Right lung (tissue), 2 donors: ENCODE measurements at regions not wholly inside any gene's neighbourhood (a gene's known extent, or its start where the extent isn't known, plus 50 kb on each side); places are given as distances from the start of the nearest gene placed in this dataset.
"Not testable (repeated sequence)": the region's sequence is repeated elsewhere in the genome, so short reads cannot be mapped to it uniquely, and the experiment has no call there.

Source experiments
- DNase-seq, 2 donors: peaks; one replicate each; pipeline ENCODE4 v3.0.0-alpha.2; 2013

DNA sequence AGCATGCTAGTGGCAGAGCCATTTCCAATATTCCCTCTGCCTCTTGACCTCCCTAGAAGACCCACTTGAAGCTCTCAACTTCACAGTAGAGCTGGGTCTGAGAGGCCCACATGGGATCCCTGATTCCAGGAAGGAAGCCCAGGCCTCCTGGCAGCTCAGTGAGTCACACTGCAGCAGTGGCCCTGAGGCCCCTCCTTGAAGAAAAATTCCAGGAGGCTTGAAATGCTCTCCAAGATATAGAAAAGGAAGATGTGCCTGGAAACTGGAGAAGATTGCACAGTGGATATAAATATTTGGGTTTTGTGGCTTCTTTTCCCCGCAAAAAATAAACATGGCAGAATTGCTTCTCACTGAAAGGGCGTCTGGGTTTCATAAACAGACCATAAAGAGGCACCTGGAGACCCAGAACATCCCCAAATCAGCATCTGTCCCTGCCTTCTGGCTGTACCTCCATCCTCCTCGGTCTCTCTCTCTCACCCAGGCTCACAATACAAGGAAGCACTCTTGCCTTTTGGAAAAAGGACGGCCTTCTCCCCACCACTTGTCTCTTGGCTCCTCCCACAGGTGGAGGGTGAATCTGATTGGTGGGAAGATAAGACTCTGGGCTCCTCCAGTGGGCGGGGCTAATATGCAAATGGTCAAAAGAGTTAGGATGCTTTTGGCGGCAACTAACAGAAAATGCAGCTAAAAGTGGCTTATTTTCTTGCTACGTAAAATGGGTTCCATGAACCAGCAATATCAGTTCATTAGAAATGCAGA lies 200.0 kb upstream of the SULF2 start:
- DNase-seq = no peak

DNA sequence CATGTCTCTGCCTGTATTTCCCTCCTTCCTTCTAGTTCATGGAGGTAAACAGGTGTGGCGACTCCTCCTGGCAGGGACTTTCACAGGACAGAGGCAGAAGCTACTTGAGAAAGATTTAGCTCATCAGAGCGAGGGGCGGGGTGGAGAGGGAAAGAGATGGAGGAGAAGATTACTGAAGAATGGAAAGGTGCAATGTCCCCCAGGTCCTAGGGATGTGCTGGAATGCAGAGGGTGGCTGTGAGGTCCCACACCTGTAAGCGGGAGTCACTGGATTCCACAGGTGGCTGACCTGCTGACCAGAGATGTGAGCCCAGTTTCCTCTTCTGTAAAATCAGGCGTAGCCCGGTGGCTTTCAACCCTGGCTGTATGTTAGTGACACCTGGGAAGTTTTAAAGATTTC lies 199.2 kb upstream of the SULF2 start:
- DNase-seq = no peak

DNA sequence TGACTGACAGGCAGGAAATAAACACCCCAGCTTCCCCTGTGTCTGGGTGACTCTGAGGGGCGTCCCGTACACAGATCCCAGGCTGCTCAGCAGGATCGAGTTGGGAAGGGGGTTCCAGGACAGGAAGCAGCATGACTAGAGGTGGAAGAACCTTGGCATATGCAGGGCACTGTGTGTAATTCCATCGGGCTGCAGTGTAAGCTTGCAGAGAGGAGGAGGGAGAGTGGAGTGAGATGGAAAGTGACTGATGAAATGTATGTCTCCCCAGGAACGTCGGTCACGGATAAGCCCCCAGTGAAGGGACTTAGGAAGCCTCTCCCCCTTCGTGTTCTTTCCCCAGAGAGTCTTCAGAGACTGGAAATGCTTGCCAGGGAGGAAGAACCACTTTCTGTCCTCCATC lies 198.4 kb upstream of the SULF2 start:
- DNase-seq = not testable (repeated sequence)

DNA sequence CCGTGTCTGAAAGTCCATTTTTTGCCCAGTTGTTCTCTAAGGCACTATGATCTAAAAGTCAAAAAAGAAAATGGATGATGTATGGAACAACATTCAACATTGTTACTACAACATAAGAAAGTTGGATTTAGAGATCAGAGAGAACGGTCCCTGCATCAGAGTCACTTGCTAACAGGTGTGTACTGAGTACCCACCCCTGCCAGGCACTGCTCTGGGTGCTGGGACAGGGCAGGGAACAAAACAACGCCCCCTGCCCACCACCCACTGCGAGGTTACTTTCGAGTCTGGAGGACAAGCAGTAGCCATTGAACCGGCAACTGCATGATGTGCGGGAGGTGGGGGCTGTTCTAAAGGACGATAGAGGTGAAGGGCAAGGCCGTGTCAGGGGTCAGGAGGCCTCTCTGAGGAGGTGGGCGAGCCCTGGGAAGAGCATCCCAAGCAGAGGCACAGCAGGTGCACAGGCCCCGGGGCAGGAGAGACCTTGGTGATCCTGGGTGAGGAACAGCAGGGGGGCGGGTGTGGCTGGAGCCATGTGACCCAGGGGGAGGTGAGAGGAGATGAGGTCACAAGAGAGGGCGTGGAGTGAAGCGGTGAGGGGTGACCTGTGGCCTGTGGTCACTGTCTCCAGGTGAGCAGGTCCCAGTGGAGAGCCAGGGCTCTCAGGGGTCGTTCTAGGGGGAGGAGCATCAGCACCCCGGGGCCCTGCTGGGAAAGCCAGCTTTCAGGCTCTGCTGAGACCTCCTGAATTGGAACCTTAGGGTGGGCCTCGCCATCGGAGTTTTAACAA lies 197.5 kb upstream of the SULF2 start:
- no peak for DNase-seq

DNA sequence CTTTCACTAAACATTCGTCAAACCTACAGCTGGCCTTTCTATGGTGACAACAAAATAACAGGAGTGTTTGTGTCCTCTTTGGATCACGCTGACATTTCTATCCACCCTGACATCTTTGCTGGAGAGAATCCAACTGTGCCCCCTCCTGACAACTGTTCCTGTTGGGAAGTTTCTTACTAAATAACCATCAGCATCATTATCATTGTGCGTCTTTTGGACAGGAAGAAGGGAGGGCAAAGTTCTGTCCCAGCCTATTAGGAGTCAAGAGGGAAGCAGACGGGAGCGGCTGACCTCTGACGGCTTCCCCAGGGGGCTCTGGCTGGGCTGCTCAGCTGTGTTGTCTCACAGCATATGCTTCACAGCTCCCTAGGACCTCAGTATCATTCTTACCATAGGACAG lies 195.9 kb upstream of the SULF2 start:
- no peak for DNase-seq

DNA sequence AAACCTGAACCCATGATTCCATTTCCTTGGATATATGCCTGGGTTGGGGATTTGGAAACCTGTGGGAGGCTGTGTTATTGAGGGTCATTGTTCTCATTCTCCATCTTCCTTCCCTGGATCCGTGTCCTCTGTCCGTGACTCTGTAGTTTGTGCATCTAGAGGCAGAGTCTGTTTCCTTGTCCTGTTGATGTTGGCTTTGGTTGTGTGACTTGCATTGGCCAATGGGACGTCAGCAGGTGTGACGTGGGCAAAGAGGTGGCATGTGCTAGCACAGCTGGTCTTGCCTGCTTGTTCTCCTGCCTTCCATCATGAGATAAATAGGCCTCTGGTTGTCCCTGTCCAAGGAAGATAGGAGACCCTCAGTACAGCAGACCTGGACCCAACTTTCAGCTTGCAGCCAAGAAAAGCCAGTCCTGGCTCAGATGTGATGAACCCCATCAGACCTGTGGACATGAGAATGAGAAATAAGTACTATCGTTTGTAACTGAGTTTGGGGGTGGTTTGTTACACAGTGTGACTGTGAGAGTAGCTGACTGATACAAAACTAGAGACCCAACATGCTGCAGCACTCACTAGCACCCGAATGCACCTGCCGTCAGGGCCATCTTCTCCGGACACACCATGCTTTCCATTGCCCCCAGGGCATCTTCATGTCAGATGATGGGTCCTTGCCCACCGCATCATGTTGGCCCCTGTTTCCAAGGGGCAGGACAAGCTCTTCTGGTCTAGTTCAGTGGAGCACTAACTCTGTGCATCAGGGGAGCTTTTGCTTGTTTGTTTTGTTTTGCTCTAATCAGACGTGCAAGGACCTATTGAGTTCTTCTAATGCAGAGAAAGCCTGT lies 195.3 kb upstream of the SULF2 start:
- DNase-seq = no peak

DNA sequence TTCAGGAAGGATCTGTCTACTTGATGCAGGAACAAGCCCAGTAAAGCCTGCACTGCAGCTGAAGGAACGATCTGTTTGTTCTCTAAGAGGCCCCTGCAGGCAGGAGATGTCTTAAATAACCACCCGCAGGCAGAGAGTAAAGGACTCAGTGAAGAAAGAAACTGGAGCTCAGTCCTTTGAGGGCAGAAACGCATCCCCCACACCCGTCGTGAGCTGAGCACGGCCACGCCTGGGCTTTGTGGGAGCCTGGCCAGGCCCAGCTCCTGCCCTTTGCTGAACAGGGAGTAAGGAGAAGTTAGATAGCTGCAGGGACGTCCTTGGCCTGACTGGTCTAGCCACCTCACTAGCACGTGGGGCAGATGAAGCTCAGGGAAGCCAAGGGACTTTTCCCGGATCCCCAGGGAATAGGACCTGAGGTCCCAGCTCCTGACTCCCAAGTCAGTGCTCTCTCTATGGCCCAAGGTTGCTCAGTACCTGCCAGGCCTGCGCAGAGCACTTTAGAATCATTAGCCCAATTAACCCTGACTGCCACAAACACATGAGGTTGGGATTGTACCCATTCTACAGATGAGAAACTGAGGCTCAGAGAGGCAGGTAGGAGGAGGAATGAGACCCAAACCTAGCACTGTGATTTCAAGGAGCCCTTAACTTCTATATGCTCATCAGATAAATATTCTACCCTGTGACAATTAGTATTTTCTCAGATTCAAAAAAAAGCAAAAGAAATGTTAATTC lies 194.2 kb upstream of the SULF2 start:
- DNase-seq = not testable (repeated sequence)

DNA sequence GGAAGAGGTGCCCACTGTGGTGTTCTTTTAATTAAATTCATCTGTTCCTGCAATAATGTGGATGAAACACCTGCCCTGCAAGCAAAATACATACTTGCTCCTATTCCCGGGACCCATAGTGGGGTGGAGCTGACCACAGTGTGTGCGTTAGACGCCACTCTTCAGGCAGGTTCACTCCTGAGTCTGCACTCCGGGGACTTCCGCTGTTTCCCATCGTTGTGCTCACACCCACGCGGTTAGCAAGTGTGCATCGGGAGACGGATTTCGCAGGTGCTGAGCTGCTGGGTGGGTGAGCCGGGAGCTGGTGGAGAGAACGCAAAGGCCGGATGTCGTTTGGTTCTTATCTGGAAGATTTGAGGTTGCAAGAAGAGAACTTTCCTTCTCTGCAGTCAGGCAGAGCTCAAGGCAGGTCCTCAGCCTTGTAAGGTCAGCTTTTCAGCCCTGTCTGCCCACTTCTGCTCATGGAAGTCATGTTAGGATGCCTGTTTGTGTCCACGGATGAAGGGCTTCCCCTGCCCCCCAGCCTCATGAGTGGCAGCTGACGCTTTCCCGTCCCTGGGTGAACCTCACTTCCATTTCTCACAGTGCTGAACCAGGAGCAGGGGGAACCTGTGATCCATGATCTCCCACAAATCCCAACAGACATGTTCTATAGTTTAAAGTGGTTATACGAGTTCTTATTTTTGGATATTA lies 193.3 kb upstream of the SULF2 start:
- DNase-seq = not testable (repeated sequence)

DNA sequence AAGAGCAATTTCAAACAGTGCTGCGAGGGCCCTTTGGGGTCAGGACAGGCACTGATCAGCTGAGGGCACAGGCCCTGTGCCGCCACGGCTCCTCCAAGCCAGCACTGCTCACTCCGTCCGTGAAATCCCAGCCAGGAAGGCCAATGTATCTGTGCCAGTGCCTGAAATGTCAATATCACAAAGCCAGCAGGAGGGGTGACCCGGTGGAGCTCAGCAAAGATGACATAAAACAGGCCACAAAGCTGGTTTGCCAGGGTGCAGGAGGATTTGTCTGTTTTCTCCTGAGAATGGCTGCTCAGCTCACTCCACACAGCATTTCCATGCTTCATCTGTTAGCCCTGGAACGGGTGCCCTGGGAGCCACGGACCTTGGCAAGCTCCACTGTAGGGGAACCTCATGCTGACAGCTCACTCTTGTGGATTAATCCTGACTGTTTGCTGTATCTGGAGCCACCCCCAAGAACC lies 192.5 kb upstream of the SULF2 start:
- not testable (repeated sequence) for DNase-seq

DNA sequence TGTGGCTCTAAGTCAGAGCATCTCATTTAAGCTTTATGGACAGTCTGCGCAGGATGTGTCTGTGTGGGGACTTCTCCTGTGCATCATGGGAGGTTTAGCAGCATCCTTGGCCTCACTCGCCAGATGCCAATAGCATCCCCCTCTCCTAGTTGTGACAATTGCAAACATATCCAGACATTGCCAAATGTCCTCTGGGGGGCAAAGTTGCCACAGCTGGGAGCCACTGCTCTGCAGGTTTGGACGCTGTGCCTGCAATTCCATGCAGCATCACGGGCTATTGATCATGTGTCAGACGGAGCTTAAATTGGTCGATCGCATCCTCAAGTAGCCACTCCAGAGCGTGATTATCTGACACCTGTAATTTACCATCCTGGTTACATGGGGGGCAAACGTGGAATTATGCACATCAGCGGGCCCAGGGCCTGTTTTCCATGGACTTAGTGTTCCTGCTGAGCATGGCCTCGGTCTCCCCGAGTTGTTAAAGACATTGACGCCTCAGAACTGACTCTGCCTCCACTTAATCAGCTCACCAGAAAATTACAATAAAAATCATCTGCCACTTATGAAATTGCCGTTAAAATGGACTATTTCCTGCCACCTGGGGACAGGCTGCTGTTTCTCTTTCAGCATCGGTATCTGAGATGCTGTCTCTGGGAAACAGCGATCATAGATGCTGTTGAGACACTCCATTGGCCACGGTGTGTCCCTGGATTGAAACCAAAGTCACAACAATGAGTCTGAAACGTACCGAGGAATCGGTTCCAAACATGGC lies 191.9 kb upstream of the SULF2 start:
- DNase-seq = not testable (repeated sequence)

DNA sequence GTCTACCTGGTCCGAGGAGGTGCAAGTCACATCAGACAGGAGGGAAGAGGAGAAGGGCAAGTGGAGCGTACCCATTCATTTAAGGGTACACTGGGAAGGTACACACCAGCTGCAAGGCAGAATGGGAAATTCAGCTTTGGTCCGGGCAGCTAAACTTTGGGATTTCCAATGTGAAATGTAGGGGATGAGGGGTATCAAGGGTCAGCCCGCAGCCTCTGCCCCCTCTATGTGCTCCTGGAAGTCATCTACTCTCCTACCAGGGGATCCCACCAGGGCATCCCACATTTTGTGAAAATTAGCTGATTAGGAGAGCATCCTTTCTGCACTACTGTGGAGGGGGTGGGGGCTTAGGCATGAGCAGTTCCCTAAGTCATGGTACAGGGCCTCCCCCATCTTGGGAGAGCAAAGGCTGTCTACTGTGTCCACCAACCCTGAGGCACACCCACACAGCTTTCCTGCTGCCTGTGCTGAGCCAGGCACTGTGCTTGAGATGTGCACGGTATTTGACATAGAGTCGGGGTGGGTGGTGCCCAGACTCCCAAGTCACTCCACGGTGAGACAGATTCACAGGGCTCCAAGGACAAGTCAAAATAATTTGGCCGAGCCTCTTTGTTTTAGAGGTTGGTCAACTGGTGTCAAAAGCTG lies 189.1 kb upstream of the SULF2 start:
- no peak for DNase-seq

DNA sequence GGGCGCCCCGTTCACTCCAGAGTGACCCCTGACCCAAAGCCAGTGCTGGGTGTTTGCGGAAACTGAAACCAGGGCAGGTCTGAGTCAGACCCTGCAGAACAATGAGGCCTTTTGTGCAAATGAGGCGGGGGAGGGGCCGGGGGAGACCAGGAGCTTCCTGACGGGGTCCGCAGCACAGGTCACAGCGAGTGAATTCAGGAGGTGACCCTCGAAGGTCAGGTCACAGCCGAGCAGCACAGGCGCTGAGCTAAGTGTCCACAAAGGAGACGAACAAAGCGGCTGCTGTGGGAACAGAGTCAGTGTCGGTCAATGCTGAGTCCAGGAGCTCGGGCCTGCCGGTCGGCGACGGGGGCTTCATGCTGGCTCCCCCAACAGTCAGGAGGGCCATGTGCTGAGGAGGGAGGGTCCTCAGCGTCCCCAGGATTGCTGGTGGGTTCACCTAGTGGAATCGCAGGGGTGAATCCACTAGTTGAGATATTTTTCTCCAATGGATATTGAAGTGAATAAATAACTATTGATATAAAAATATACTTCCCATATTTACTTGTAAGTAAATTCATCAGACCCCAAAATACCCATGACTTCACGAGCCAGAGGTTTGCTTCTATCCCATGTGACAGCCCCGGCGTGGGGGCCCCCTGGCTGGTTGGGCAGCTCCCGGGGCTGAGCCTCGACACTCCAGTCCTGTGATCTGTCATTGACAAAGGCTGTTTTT lies 188.4 kb upstream of the SULF2 start:
- DNase-seq = no peak

DNA sequence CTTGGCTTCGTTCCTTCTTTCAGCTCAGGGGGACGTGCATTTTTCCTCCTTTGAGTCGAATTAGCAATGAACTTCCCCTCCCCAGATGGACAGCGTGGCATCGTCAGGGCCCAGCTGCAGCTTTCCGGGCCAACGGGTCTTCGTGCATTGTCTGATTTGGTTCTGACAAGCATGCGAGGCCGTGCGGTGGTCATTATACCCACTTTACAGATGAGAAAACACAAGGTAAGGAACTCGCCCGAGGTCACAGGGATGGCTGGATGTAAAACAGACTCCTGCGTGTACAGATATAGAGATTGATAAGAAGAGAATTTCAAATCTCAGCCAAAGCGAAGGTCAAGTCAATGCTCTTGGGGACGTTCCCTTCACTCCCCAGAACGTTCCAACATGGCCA lies 187.6 kb upstream of the SULF2 start:
- DNase-seq = no peak

DNA sequence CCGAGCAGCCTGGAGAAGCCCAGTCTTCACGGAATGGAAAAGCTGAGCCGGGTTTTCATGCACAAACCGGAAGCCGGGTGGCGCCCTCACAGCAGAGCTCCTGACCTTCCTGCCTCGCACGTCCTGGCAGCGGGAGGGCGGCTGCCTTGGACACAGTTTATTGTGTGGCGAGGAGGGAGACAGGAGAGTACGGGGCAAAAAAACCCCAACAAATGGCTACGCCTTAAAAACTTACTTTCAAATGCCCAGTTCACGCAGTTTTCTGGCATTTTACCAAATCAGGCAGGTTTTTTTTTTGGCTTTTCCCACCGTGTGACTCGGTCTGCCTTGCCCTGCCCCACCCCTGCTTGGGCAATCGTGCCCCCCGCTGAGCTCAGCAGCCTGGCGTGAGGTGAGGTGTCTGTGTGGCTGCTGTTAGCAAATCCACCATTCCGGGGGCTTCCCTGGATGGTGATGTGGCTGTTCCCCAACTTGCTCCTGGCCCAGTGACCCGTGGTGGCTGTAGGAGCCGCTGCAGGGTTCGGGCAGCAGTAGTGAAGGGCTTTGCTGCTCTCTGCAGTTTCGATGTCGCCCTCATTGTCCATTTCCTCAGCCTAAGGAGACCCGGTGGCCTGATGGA lies 187.1 kb upstream of the SULF2 start:
- DNase-seq = not testable (repeated sequence)

DNA sequence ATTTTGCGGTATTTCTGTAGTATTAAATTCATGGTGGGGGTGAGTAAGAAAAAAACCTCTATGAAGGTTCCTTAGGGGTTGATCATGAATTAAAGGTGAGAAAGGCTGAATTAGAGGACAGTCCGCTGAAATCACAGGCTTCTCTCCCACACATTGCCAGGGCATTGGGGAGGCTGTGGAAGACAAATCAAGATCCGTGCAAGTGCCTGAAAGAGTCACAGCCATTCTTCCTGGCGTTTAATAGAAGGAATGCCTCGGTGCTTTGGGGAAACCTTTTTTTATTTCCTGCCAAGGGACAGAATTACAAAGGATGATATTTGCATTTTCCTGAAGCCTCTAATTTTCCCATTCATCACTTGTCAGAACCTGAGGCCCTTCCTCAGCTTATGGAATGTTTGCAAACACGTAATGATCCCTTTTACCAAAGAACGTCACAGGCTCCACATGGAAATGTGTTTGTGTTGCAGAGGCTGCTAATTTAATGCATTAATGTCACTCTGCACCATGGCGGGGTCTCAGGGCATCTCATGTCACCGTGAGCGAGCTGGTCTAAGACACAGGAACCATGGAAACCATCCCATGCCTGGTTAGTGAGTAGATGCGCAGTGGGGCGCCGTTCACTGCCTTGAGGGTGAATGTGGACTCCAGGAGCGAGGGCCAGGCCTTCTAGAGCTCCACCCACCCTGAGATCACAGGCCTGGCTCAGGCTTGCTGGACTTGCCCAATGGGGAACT lies 185.9 kb upstream of the SULF2 start:
- no peak for DNase-seq

DNA sequence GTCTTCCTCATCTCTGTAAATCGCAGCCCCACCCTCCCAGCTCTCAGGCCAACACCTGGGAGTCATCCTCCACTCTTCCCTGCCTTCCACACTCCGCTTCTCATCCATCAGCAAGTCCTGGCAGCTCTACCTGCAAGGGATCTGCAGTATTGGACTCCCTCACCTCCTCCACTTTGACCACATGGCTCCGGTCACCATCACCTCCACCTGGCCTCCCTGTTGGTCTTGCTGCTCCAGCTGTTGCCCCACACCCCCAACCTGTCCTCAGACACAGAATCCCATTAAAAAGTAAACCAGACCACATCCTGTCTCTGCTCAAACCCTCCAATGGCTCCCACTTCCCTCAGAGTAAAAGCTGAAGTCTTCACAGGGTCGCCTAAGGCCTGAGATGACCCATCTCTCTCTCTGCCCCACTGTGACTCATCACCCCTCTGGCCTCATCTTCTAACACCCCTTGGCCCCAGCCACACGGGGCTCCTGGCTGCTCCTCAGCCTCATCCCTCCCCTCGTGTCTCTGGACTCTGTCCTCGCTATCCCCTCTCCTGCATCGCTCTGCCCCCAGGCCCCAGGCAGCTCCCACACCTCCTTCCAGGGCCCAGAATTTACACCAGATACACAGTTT lies 185.1 kb upstream of the SULF2 start:
- no peak for DNase-seq

DNA sequence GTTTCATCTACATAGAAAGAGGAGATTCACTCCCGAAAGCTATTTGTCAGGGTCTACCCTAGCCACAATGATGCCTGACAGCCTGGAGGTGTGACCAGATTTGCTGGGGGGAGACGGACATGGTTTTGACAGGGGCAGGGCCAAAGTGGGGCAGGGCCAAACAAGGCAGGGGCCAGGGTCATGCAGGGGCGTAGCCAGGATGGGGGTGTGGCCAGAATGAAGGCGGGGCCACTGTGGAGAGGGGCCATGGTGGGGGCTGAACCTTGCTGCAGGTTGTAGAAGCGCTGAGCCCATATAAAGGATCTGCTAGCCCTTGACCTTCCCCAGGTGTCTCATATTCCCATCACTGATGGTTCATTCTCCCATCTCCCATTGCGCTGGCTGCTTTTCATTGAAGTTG lies 184.1 kb upstream of the SULF2 start:
- no peak for DNase-seq
